HG03571 (cell line): ENCODE measurements at regions not wholly inside any gene's neighbourhood (a gene's known extent, or its start where the extent isn't known, plus 50 kb on each side); places are given as distances from the start of the nearest gene placed in this dataset.
"Not testable (repeated sequence)": the region's sequence is repeated elsewhere in the genome, so short reads cannot be mapped to it uniquely, and the experiment has no call there.

Source experiments
- ATAC-seq: cut with Tn5 transposase; IDR thresholded peaks from one replicate; pipeline ENCODE4 v1.9.1; 2021; ENCODE audit not compliant: unreplicated experiment

DNA sequence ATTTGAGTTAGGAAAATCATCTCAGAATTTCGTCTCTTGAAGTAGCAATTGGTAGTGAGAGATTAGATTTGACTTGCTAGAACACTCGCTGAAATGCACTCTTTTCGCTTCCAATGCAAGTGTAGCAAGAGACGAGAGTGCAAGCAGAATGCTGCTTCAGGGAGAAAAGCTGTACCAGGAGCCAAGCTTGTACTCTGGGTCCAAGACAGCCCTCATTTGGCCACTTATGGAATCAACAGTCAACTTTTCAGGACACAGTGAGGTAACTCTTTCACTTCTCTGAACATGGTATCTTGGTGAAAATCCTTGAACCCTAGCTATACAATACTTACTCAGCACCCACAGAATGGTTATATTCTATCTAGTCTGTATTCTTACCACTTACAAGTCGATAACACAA, 107.6 kb upstream of the TERB2 start:
- not testable (repeated sequence) for ATAC-seq

- ATAC-seq, result not testable (repeated sequence)
Observed at GRCh38 chr15:44849701-44850403, 106.6 kb upstream of the TERB2 start.

DNA sequence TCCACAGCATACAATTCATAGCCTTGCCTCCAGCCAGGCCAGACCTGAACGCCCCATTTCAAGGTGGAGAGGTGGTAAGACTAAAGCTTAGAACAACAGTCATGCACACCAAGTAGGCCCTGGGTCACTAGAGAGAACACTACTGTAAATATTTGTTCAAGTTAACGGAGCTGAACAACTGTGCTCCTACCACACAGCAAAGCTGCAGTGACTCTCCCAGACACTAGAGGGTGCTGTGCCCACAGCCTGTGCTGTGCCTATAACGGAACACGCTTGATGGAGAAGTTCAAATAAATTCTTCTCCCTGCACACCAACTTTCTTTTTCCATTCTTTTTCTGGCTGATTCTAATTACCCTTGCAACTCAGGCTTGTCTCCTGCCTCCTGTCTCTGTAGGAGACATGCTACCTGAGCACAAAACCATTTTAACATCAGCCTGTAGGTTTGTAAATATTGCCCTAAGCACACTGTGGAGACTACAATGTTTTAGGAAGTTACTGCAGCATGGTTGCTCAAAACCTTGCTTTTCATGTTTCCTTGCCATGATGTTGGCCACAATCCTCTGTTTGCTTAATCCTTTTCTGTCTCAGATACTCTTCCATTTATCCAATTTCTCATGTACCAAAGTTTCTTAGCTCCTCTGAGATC, 103.1 kb upstream of the TERB2 start:
- peak; percentile 68 for ATAC-seq

- not testable (repeated sequence) for ATAC-seq
Observed at GRCh38 chr15:44854696-44855095, 101.8 kb upstream of the TERB2 start.

DNA sequence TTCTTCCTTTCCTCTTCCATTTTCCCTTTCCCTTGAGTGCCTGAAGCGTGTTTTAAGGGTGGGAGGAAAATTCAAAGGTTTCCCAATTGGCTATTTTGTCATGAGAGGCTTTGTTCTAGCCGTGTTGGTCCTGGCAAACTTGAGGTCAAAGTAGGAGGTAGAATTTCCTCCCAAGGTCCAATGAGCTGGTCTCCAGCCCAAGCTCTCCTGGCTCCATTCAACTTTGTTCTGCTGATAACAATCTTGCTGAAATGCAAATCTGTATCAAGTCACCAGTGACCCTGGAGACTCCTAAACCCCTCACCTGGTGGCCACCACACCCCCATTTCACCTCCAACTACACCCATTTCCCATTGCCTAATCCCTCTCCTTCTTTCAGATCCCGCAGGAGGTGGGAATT, 100.2 kb upstream of the TERB2 start:
- ATAC-seq, result not testable (repeated sequence)

DNA sequence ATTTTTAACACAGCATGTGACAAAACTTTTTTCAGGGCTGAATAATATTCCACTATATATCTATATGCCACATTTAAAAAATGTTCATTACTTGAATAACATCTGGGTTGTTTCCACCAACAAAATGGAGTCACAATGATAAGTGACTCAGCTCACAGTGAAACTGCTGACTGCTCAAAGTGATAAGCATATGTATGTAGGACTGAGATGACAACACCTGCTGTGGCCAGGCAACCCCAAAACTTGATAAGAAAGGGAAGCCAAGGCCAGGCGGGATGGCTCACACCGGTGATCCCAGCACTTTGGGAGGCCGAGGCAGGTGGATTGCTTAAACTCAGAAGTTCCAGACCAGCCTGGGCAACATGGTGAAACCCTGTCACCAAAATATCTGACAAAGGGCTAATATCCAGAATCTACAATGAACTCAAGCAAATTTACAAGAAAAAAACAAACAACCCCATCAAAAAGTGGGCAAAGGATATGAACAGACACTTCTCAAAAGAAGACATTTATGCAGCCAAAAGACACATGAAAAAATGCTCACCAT, 99.2 kb upstream of the TERB2 start:
- ATAC-seq, result not testable (repeated sequence)

DNA sequence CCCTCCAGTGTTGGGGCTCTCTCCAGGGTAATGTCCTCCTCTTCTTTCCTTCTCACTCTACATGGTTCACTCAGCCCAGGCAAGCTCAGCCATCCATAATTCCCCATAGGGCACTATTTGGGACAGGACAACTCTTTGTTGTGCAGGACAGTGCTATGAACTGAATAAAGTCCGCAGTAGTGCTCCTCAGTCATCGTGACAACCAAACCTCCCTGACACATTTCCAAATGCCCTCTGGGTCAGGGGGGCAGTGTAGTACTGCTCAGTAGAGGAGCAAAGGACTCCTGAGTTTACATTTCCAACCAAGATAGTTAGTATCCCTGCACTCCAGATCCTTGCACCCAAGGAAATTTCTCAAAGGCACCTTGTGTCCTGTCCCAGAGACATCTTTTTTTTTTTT, 97.4 kb upstream of the TERB2 start:
- not testable (repeated sequence) for ATAC-seq

- ATAC-seq, result not testable (repeated sequence)
Observed at GRCh38 chr15:44860168-44860567, 96.3 kb upstream of the TERB2 start.

GRCh38 chr15:44861439-44861910, 95.0 kb upstream of the TERB2 start:
- no peak for ATAC-seq

DNA sequence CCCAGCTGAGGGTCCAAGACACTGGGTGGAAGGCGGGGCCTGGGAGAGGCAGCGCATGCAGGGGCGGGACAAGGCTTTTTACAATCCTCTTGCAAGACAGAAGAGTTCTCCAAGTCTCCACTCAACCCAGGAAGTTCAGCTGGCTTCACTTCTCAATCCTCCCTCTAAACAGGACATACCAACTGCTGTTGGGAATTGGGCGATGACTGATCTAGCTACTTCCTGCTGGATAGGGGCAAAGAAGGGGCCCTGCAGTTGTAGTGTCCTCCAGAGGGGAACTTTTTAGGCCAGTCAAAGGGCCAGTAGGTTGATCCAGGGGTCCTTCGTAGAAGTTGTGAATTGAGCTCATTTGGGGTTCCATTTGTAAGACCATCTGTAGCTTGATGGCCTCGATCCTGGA, 94.6 kb upstream of the TERB2 start:
- ATAC-seq, result no peak

- not testable (repeated sequence) for ATAC-seq
Observed at GRCh38 chr15:44862866-44863265, 93.6 kb upstream of the TERB2 start.

GRCh38 chr15:44868100-44868499, 88.4 kb upstream of the TERB2 start:
- ATAC-seq, result not testable (repeated sequence)

DNA sequence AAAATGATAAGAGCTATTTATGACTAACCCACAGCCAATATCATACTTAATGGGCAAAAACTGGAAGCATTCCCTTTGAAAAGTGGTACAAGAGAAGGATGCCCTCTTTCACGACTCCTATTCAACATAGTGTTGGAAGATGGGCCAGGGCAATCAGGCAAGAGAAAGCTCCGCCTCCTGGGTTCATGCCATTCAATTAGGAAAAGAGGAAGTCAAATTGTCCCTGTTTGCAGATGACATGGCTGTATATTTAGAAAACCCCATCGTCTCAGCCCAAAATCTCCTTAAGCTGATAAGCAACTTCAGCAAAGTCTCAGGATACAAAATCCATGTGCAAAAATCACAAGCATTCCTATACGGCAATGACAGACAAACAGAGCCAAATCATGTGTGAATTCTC, 86.4 kb upstream of the TERB2 start:
- not testable (repeated sequence) for ATAC-seq

DNA sequence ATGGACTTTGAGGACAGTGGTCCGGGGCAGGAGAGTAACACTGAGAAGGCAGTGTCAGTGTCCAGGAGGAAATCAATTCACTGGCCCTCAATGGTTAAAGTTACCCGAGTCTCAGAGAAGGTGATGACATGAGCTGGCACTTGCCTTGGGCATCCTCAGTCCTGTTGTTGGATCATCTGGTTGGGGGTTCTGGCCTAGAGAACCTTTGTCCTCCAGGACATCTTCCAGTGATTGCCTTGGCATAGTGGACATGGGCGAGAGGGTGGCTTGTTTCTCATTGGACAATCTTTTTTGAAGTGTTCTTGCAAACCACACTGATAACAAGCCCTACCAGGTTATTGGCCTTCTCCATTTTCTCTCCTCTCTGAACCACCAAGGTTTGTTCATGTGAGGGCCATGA, 83.4 kb upstream of the TERB2 start:
- no peak for ATAC-seq

DNA sequence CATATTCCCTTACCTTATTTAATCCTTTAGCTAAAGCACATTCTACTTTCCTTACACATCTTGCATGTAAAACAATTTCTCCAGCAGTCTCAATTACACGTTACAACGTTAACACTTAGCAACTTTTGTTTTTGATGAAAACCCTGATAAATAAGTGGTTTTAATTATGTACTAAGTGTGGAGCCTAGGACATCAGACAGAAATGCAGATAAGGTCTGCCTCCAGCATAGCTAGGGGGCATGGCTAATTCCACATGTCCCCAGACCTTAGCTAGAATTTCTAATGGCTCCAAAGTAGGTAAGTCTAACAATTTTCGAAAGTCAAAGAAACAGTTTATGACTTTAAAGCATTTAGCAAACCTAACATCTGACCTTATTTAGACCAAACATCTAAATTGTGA, 77.4 kb upstream of the TERB2 start:
- ATAC-seq, result no peak

DNA sequence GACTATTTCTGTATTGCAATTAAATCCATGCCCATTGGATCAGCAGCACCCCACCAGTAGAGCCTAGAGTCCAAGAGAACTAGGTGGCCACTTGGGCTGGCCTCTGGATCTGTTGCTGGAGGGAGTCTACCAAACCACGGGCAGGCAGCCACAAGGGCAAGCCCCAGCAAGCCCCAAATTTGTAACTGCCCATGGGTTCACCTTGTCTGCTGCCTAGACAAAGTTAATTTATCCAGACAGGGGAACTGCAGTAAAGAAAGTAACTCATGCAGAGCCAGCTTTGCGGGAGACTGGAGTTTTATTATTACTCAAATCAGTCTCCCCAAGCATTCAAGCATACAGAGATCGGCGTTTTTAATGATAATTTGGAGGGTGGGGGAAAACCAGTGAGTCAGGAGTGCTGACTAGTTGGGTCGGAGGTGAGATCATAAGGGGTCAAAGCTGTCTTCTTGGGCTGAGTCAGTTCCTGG, 74.0 kb upstream of the TERB2 start:
- ATAC-seq, result peak; percentile 71

GRCh38 chr15:44883199-44883877, 73.1 kb upstream of the TERB2 start:
- ATAC-seq, result no peak

- ATAC-seq, result not testable (repeated sequence)
Observed at GRCh38 chr15:44898890-44899651, 57.4 kb upstream of the TERB2 start.

DNA sequence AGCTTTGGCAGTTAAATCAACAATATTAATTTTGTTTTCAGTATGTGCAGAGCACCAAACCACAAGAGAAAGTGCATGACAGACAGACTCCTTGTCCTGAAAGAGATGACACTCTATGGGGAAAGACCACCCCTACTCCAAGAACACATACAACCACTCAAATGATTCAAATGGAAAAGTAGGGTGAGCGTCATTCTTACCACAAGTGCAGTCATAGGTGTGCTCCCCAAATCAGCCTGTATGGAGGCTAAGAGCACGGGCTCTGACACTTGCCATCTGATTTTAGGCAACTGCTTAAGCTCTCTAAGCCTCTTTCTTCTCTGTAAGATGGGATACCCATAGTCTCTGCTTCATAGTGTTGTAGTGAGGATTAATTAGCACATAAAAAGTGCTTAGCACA, 56.7 kb upstream of the TERB2 start:
- not testable (repeated sequence) for ATAC-seq

DNA sequence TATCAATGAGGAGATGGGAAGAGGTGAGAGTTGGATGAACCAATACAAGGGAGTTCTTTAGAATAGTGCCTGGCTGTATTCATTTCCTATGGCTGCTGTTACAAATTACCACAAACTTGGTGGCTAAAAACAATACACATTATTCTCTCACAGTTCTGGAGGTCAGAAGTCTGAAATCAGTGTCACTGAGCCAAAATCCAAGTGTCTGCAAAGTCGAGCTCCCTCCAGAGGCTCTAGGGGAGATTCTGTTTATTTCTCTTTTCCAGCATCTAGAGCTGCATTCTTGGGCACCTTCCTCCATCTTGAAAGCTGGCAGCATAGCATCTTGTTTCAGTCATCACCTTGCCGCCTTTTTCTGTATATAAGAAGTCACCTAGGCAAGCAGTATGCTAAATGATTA, 55.7 kb upstream of the TERB2 start:
- not testable (repeated sequence) for ATAC-seq

DNA sequence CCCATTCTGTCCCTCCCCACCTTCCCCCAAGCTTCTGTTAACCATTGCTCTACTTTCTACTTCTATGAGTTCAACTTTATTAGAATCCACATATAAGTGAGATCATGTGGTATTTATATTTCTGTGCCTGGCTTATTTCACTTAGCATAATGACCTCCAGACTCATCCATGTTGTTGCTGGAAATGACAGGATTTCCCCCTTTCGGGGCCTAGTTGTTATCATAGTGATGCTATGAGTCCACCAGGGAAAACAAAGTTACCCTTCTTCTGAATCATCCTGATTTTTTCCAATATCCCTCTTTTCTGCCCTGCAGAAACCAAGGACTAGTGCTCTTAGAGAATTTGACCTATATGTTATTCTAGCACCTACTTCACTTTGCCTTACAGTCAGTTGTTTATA, 53.2 kb upstream of the TERB2 start:
- not testable (repeated sequence) for ATAC-seq
